HG03135 (cell line): ENCODE measurements at regions not wholly inside any gene's neighbourhood (a gene's known extent, or its start where the extent isn't known, plus 50 kb on each side); places are given as distances from the start of the nearest gene placed in this dataset.
"Not testable (repeated sequence)": the region's sequence is repeated elsewhere in the genome, so short reads cannot be mapped to it uniquely, and the experiment has no call there.

ENCODE experiments used
- ATAC-seq: cut with Tn5 transposase; IDR thresholded peaks from one replicate; pipeline ENCODE4 v1.9.1; 2021; ENCODE audit warnings: mild to moderate bottlenecking, moderate library complexity; ENCODE audit not compliant: unreplicated experiment

GRCh38 chr9:61817127-61817705, 627.4 kb downstream of the SPATA31A7 start:
- ATAC-seq = not testable (repeated sequence)

DNA sequence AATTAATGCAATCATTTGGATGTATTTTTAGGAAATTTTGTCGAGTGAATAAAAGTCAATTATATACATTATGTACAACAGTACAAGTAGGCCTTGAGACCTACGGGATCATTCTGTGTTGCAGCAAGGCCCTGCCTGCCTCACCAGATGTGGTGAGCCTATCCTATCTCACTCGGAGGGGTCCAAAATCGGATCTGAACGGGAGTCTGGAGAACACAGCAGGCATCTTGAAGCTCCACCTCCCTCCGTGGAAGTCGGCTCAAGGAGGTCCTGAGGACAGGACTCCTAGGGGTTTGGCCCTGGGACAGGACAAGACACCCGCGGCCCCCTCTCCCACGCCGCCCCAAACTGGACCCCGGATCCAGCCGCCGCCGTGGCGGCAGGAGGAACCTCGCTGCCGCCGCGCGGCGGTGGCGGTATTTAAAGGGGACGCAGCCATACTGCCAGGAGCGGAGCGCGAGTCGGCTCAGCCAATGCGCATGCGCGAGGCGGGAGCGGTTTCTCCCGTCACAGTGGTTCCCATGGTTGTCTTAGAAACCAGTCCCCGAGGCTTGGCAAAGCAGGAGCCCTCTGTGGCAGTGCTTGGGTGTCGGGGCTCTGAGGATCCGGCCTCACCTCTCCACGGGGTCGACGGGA, 663.9 kb downstream of the SPATA31A7 start:
- ATAC-seq = peak; percentile 59

DNA sequence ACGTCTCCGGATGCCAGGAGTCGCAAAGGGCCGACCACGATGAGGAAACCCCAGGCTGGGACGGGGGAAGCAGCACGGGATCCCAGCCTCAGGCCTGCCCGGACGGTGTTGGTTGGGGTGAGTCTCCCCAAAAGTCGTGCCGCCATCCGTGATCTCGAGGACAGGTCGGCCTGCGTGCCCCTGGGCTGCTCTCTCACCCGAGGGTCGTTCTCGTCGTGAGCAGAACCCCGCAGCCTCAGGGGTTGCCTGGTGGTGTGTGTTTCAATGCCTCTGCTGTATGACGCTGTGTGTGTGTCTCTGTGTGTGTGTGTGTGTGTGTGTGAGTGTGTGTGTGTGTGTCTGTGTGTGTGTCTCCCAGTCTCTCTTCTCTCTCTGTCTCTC, 664.4 kb downstream of the SPATA31A7 start:
- not testable (repeated sequence) for ATAC-seq

DNA sequence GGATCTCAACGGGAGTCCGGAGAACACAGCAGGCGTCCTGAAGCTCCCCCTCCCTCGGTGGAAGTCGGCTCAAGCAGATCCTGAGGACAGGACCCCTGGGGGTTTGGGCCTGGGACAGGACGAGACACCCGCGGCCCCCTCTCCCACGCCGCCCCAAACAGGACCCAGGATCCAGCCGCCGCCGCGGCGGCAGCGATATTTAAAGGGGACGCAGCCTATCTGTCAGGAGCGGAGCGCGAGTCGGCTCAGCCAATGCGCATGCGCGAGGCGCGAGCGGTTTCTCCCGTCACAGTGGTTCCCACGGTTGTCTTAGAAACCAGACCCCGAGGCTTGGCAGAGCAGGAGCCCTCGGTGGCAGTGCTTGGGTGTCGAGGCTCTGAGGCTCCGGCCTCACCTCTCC, 666.4 kb downstream of the SPATA31A7 start:
- peak; percentile 81 for ATAC-seq

DNA sequence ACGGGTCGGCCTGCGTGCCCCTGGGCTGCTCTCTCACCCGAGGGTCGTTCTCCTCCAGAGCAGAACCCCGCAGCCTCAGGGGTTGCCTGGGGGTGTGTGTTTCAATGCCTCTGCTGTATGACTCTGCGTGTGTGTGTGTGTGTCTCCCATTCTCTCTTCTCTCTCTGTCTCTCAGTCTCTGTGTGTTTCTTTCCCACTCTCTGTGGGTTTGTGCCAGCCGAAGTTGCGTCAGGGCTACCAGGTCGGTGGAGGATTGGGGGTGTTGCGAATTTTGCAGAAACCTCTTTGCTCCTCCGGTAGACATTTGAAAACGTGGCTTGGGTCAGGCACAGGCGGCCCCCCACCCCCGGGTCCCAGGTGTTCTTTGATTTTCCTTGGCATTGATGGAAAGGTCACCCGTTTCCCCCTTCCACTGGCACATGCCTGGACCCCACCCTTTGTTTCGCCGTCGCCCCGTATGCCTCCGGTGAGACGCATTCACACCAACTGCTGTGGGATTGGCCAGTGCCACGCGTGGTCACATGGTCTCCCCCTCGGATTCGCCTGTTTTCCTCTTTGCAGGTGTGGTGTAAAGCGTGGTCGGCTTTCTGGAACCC, 667.1 kb downstream of the SPATA31A7 start:
- not testable (repeated sequence) for ATAC-seq

DNA sequence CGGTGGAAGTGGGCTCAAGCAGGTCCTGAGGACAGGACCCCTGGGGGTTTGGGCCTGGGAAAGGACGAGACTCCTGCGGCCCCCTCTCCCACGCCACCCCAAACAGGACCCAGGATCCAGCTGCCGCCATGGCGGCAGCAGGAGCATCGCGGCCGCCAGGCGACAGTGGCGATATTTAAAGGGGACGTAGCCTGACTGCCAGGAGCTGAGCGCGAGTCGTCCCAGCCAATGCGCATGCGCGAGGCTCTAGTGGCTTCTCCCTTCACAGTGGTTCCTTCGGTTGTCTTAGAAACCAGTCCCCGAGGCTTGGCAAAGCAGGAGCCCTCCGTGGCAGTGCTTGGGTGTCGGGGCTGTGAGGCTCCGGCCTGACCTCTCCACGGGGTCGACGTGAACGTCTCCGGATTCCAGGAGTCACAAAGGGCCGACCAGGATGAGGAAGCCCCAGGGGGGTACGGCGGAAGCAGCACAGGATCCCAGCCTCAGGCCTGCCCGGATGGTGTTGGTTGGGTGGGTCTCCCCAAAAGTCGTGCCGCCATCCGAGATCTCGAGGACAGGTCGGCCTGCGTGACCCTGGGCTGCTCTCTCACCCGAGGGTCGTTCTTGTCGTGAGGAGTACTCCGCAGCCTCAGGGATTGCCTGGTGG, 668.0 kb downstream of the SPATA31A7 start:
- peak; percentile 84 for ATAC-seq

DNA sequence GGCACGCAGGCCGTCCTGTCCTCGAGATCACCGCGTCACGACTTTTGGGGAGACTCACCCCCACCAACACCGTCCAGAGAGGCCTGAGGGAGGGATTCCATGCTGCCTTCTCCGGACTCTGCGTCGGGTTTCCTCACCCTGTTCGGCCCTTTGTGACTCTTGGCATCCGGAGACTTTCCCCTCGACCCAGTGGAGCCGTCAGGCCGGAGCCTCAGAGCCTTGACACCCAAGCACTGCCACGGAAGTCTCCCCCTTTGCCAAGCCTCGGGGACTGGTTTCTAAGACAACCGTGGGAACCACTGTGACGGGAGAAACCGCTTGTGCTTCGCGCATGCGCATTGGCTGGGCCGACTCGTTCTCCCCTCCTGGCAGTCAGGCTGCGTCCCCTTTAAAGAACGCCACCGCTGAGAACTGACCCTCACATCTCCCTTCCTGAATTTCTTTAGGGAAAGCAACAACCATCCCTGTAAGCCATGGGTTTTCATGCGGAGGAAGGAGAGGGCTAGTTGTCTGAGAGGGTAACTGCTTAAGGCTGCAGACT, 672.7 kb downstream of the SPATA31A7 start:
- not testable (repeated sequence) for ATAC-seq

- not testable (repeated sequence) for ATAC-seq
These were observed 674.6 kb downstream of the SPATA31A7 start for GRCh38 chr9:61864463-61864862.

GRCh38 chr9:61868965-61869364, 679.1 kb downstream of the SPATA31A7 start:
- not testable (repeated sequence) for ATAC-seq

DNA sequence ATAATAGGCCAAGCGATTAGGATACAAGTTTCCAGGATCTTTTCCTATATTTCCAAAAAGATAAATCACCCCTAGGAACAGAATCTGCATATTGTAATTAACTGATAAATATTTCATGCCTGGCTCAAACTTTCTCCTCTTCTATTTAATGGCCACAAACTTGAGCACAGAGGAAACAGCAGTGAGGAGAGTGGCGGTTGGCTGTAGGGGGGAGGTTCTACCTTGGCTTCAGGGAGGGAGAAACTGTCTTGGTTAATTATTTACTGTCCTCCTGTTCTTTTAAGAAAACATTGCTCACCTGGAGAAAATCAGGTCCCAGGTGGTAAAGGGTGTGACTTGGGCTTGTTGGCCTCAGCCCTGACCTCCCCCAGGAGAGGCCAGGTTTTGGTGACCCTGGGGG, 682.5 kb downstream of the SPATA31A7 start:
- ATAC-seq = not testable (repeated sequence)
